BJ (cell line): ENCODE measurements at regions not wholly inside any gene's neighbourhood (a gene's known extent, or its start where the extent isn't known, plus 50 kb on each side); places are given as distances from the start of the nearest gene placed in this dataset.

ENCODE experiments used
- CTCF ChIA-PET: fragments of 350-600 bp; formaldehyde crosslinking; extraction: SDS; loops from one replicate; lab custom pipeline; 2021; ENCODE audit warnings: antibody characterized with exemption, inconsistent platforms; lab: Yijun Ruan, JAX
- POLR2A ChIA-PET: fragments of 300-600 bp; sonication (Branson Sonifier 250); formaldehyde crosslinking; extraction: SDS; loops from one replicate; lab custom pipeline; 2021; ENCODE audit warnings: antibody characterized with exemption; lab: Charles Lee
- DNase-seq: peaks from one replicate; pipeline ENCODE4 v3.0.0-alpha.2; 2011; ENCODE audit warnings: low read depth
- H3K27me3 ChIP-seq: 2 replicates; pipeline ENCODE4 v1.6.0; 2011; ENCODE audit warnings: low read length; ENCODE audit not compliant: control insufficient read depth, insufficient read depth
- H3K36me3 ChIP-seq: 2 replicates; pipeline ENCODE4 v1.5.1; 2011; ENCODE audit warnings: low read length; ENCODE audit not compliant: control insufficient read depth, insufficient read depth
- H3K4me3 ChIP-seq: 2 replicates; pipeline ENCODE4 v1.5.1; 2011; ENCODE audit warnings: low read depth, mild to moderate bottlenecking, control low read depth, low read length
- CTCF ChIP-seq: IDR thresholded peaks from 2 replicates; pipeline ENCODE4 v1.5.1; 2011; ENCODE audit warnings: low read depth, mild to moderate bottlenecking, control low read depth, inconsistent platforms, low read length, moderate library complexity; ENCODE audit not compliant: insufficient read depth

GRCh38 chr6:137733372-137733771 lies 133.7 kb upstream of the TNFAIP3 start:
- TF ChIP-seq CTCF: no peak
- Histone ChIP-seq H3K36me3 (no peaks in the 10 kb centered on the region), H3K27me3 (no peaks in the 10 kb centered on the region), H3K4me3 (no peak overlapping the region)
- ChIA-PET CTCF (interaction anchor here (1.2 to 1.3 kb wide), 2 partner anchors 8 to 10 kb away, joined by 3 to 4 read pairs; no protein-coding TSS in a partner anchor), POLR2A (no interaction called here)
- DNase-seq: no peak

GRCh38 chr6:137734005-137734874 lies 132.8 kb upstream of the TNFAIP3 start:
- Histone ChIP-seq H3K36me3 (no peaks in the 10 kb centered on the region), H3K4me3 (no peak overlapping the region), H3K27me3 (no peaks in the 10 kb centered on the region)
- no peak for DNase-seq
- ChIA-PET CTCF (interaction anchor here (1.3 kb wide), 1 partner anchor 10 kb away, joined by 4 read pairs; no protein-coding TSS in a partner anchor), POLR2A (no interaction called here)
- no peak for TF ChIP-seq CTCF

GRCh38 chr6:137734875-137735182 lies 132.2 kb upstream of the TNFAIP3 start:
- Histone ChIP-seq H3K27me3 (no peaks in the 10 kb centered on the region), H3K4me3 (no peak overlapping the region), H3K36me3 (no peaks in the 10 kb centered on the region)
- no peak for DNase-seq
- POLR2A ChIA-PET: no interaction called here
- no peak for TF ChIP-seq CTCF
- CTCF ChIA-PET: interaction anchor here (1.3 kb wide), 1 partner anchor 9 kb away, joined by 4 read pairs; no protein-coding TSS in a partner anchor

- no peaks in the 10 kb centered on the region for H3K36me3 ChIP-seq
- ChIA-PET CTCF (no interaction called here), POLR2A (no interaction called here)
- no peak overlapping the region for H3K4me3 ChIP-seq
- no peaks in the 10 kb centered on the region for H3K27me3 ChIP-seq
- no peak for DNase-seq
- no peak for TF ChIP-seq CTCF
Observed at GRCh38 chr6:137736048-137736818, 130.8 kb upstream of the TNFAIP3 start.

- no peak for DNase-seq
- Histone ChIP-seq H3K36me3 (no peaks in the 10 kb centered on the region), H3K27me3 (no peaks in the 10 kb centered on the region), H3K4me3 (no peak overlapping the region)
- no peak for TF ChIP-seq CTCF
- CTCF ChIA-PET: no interaction called here
- POLR2A ChIA-PET: no interaction called here
Observed at GRCh38 chr6:137736911-137737310, 130.1 kb upstream of the TNFAIP3 start.
